Activated CD8-positive, alpha-beta memory T cell treated with anti-CD3 and anti-CD28 coated beads, Interleukin-2, amount 50 U/mL, for 48 hours (primary cell): ENCODE measurements at regions not wholly inside any gene's neighbourhood (a gene's known extent, or its start where the extent isn't known, plus 50 kb on each side); places are given as distances from the start of the nearest gene placed in this dataset.

ENCODE experiments used
- DNase-seq: peaks from one replicate; pipeline ENCODE4 v3.0.0-alpha.2; 2020

DNA sequence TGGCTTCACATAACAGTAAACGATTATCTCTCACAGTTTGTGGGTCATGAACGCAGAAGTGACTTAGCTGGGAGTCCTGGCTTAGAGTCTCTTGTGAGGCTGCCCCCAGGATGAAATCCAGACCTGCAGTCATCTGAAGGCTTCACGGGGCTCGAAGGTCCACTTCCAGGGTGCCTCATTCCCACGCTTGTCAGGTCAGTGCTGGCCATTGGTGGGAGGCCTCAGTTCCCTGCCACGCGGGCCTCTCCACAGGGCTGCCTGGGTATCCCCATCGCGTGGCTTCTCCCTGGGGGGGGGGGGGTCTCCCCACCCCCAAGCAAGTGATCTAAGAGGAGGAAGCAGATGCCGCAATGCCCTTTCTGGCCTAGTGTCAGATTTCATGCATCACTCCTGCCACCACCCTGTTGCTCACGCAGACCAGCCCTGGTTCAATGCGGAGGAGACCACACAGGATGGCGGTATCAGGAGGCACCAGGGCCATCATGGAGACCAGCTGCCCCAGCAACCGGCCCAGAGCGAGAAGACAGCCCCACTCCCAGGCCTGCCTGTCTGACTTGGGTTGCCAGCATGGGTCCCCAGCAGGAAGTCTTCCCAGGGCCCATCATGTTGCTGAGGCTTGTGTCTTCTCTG lies 77.3 kb upstream of the CDH5 start:
- DNase-seq = peak; percentile 25

DNA sequence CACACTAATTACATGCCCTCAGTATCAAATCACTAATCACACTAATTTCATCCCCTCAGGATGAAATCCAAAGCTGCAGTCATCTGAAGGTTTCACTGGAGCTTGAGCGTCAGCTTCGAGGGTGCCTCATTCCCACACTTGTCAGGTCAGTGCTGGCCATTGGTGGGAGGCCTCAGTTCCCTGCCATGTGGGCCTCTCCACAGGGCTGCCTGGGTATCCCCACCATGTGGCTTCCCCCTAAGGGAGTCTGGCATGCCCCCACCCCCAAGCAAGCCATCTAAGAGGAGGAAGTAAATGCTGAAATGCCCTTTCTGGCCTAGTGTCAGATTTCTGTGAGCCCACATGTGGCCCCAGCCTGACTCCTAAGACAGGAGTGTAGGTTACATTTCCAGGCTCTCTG lies 78.6 kb upstream of the CDH5 start:
- DNase-seq = peak; percentile 42

DNA sequence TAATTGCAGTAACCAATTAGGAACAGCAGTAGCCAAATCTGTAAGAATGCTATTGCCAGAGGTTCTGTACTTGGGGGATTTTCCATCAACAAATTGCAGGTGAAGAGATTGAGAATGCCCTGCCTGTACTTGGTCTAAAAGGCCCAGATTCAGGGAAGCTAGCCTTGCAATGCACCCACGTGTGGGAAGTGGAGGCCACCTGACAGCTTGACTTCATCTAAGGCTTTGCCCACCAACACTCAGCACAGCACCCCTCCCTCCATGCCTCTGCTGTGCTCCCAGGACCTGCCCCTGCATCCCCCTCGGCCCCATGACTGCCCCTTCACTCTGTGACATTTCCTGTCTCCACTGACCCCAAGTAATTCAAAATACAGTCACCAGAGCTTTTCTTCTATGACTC lies 79.1 kb upstream of the CDH5 start:
- peak; percentile 23 for DNase-seq

DNA sequence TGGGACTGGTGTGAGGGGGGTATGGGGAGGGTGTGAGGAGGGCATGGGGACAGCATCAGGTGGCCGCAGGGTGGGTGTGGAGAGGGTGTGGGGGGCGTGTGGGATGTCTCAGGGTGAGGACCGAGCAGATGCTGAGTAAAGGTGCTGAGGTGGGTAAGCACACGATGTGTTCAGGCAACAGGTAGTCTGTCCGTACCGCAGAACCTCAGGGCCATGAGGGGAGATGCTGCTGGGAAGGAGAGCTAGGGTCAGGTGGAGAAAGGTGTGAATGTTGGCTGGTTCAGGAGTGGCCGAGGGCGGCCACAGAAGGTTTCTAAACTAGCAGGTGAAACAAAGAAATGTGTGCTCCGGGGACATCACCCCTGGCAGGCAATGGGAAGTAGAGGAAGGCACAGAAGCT lies 80.0 kb upstream of the CDH5 start:
- DNase-seq = peak; percentile 13

DNA sequence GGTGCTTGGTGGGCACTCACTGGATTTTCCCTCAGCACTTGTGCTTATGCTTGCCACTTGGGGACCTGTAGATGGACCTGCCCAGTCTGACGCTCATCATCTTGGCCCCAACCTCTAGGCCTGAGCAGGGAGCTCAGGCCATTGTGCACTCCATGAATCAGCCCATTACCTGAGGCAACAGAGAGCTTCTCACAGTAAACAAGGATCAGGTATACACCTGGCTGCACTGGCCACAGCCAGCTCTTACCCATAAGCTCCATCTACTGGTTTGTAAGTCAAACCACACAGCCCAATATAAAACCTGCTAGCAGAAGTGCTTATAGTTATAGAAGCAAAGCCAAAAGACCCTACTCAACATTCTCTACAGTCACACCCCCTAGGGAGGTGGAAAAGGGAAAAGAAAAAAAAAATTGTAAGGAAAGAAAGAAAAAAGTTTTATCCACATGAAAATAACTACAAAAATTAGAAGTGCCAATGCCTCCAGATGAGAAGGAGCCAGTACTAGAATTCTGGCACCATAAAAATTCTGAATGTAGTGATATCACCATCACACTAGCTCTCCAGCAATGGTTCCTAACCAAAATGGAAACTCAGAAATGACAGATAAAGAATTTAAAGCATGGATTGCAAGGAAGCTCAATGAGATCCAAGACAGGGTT lies 87.8 kb upstream of the CDH5 start:
- DNase-seq = peak; percentile 6

DNA sequence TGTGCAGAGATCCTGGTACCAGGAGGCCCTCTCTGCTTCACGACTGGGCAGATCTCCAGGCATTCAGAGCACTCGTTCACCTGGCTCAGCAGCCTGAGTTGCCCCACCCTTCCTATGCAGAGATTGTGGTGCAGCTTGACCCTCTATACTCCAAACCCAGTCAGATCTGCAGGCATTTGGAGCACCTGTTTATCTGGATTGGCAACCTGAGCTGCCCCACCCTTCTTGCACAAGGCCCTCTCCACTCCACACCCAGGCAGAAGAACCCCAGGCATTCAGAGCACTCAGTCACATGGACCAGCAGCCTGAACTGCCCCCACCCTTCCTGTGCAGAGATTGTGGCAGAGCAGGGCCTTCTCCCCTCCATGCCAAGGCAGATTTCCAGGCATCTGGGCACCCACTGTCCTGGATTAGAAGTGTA lies 88.4 kb upstream of the CDH5 start:
- peak; percentile 25 for DNase-seq

DNA sequence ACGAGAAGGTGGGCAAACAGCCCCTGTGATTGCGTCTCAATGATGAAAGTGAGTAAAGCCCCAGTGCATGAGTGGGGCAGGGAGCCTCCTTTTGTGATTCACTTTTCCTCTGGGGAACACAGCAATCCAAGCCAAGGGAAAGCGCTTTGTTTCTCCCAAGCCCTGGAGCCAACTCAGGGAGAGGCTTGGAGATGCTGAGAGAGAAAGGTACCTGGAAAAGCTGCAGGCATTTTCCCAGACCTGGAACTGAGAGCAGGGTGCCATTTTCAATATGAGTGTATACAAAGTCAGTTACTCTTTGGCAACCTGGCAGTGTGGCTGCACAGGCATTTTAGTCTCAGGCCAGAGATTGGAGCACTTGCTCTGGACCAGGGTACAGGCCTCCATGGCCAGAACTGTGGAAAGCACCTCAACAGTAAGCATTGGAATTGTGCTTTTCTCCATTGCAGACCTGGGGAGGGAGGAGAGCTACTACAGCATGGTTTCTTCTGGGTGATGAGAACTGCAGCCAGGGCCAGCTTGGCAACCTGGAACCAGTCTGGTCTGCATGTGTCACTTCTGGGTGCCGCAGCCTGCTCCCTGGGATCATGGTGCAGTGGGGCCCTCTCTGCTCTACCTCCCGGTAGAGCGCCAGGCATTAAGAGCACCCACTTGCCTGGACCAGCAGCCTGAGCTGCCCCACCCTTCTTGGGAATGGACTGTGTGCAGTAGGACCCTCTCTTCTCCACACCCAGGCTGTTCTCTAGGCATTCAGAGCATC lies 89.0 kb upstream of the CDH5 start:
- peak; percentile 23 for DNase-seq

DNA sequence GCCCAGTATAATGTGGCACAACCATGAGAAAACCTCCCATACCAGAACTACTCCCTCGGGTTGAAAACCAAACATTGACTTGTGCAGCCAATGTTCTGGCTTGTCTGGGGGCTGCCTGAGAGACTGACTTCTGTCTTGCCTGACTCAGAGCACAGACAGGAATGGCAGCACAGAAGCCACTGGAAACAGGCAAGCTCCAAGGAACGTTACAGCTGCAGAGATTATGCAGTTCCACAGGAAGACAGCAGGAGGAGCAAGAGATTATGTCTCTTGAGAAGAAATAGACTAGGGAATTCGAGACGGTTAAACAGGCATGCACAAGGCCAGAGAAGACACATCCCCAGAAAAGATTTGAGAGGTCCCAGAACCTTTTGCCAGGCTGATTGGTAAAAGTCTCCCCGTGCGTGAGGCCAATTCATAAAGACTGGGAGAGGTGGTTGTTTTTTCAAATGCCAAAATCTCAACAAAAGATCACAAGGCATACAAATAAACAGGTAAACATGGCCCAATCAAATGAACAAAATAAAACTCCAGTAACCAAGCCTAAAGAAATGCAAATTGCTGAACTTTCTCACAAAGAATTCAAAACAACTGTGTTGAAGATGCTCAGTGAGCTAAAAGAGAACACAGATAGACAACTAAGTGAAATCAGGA lies 90.6 kb upstream of the CDH5 start:
- peak; percentile 45 for DNase-seq

DNA sequence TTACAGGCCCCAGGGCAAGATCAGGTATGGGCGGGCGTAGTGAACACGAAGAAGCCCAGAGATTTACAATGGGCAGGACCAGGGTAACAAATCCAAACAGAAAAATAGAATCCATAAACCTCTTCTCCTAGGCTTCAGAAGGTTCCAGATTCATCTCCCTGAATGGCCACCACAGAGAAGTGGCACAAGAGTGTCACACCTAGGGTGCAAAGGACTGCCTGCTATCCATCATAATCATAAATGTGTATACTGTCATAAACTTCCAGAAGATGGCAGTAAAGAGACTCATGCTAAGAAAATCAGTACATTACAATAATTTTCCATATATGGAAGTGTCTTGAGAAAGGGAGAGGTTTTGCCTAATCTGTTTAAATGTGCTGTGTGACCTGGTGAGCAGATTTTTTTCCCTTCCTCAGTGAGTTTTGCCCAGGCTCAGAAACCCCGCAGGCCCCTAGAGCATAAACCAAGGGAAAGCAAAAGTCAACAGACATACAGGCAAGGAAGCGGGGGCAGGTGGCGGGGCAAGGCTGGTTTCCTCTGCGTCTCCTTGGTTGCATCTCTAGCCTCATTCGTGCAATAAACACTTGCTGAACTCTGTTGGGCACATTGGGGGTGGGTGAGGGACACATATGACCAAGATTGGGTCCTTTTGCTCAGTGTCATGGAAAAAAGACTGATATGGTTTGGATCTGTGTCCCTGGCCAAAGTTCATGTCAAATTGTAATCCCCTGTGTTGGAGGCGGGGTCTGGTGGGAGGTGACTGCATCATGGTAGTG lies 92.0 kb upstream of the CDH5 start:
- DNase-seq = peak; percentile 46

DNA sequence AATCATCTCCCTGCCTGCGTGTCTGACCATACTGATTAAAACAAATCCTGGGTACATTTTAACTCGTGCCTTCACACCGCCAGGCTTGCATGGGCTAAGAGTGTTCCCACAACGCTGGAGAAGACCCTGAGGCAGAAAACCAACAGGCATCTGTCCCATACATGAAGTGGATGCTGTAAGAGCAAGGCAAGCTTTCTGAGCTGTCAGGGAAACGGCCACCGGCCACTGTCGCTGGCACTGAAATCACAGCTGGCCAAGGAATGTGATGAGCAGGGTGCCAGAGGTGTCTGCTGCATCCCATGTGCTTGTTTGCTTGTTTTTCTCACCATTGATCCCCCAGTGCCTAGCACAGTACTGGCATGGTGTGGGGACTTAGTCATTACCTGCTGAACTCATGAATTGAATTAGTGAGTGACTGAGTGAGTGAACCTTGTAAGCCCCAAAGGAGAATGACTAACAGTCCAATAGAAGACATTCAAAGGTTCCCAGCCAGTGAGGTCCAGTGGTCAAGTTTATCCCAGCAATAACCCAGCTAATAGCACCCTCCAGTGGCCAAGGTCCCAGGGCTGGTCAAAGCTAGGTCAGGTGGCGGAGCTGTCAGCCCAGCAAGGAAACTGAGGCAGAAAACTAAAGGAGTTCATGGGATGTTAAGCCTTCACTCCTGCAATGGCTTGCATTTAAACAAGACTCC lies 92.7 kb upstream of the CDH5 start:
- no peak for DNase-seq

DNA sequence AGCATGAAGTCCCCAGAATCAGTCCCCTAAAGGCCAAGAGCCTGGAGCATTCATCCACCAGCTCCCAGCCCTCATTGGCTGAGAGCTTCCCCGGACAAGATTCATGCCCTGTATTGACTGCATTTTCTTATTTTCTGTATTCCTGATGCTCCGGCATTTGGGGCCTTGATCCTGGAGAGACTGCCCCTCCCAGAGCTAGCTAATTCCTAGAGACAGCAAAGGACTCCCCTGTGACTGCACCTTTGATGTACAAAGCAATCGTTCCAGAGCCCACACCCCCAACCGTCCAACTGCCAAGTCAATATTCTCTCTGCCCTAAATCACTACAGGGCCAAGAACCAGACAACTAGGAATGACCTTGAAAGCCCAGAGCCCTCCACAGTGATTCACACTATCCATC lies 93.4 kb upstream of the CDH5 start:
- DNase-seq = peak; percentile 28

DNA sequence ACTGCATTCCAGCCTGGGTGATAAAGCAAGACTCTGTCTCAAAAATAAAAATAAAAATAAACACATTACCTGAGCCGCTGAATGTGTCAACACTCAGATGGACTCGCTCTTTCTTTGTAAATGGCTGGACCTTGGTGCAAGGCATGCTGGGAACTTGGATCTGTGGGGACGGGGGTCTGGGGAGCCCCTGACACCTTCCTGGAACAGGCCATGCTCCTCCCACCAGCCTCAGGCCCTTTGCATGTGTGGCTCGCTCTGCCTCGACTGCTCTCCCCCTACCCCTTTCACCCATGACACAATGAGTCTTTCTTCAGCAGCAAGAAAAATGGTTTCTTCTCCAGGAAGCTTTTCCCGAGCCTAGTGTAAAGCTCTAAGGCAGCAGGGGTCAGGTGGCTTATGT lies 94.0 kb upstream of the CDH5 start:
- peak; percentile 18 for DNase-seq

DNA sequence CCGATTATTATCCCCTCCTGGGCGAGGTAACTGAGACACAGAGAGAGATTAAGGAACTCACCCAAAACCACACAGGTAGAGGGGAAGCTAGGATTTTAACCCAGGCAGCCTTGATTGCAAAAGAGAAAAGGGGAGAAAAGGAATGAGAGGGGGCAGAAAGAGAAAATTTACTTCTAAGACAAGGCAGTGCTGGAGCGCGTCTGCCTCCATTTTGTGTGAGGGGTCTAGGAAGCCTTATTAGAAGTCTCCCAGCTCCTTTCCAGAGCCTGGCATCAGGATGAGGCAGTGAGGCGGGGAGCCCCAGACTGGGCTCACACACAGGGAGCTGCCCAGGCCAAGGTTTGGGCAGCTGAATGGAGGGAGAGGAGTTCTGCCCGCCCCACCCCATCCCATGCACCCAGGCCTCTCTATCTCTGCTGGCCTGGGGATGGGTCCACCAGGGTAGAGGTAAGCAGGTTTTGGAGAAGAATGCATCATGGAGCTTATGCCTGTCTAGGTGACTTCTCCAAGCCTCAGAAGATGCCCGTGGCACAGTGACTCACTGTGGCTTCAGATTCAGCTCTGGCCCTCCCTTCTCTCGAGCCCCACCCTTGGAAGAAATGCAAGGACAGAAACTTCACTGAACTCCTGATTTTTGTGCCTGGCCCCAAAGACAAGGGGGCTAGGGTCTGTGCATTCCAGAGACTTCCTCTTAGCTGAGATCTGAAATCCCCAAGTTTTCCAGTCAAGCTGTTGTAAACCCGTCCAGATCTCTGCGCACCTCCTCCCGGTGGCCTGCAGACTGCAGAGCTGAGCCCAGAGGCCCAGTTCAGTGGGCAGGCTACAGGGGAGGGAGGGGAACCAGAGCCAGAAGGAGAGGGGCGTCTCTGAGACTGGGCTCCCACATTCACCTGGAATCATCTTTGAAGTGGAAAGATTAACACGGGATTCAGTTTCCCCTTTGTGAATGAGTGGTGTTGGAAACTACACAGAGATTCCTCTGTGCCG lies 95.1 kb upstream of the CDH5 start:
- peak; percentile 33 for DNase-seq

DNA sequence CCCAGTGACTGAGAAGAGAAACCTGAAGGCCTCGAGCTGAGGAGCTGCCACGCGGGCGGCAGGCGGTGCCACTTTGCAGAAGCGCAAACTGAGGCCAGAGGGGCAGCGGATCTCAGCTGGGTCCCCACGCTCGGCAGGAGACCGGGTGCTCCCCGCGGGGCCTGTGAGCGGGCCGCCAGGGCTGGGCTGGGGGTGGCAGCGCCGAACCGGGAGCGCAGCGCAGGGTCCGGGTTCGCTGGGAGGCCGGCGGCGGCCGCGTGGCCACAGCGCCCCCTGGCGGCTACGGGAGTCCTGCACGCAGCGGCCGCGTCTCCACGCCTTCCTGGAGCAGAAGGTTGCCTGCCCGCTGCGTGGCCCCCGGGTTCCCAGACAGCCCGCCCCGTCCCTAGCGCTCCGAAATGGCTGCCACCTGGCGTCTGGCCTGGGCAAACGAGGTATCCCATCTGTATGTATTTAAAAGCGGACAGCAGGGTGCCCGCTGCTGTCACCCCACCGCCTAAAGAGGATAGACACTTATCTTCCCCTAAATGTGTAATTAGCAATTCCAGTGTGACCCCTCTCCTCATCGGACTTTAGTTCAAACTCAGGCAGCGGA lies 96.1 kb upstream of the CDH5 start:
- peak; percentile 95 for DNase-seq

DNA sequence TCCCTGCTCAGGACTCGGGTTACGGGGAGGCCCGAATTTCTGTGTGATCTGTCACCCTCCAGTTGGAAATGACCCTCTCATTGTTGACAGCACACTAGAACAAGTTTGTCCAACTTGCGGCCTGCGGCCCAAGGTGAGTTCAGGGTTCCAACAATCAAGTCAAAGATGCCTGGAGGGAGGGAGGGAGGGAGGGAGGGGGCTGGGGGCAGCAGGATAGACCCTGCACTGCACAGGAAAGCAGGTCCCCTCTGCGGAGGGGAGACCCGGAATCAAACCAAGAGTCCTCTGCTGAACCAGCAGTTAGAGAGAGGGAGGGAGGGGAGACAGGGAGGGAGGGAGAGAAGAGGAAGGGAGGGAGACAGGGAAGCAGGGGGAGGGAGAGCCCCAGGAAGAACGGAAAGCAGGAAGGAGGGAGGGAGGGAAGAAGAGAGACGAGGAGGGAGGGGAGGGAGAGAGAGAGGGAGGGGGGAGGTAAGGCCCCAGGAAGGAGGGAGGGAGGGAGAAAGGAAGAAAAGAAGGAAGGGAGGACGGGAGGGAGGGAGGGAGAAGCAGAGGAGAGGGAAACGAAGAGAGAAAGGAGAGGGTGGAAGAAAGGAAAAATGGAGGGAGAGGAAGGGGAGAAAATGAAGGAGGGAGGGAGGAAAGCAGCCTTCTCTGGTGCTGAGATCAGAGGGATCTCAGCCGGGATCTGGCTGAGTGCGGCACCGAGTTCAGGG lies 96.7 kb upstream of the CDH5 start:
- peak; percentile 23 for DNase-seq

DNA sequence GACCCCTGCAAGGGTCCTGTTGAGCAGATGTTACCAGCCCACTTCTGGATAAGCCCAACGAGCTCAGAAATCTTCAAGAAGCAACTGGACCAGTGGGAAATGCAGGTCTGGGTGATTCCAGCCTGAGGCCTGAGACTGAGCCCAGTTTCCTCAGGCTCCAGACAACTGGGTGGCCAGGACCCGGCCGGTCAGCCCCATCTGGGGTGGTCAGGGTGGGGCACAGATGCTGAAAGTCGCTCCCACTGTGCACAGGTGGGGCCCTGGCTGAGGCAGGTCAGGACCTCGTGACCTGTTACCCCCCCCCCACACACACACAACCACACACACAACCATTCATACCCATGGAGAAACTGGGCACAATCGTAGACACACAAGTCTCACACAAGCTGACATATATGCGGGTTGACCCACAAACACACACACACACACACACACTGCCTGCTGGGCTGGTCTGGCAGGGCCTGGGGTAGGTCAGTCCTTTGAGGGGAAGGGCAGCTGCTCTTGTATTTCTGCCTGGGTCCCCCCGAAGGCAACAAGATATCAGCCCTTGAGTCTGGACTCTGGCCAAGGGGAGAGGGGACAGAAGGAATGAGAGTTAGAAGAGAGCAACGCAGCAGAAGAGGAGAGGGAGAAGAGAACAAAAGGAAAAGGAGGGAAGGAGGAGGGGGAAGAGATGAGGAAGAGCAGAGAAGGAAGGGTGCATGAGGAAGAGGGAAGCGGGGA lies 99.0 kb upstream of the CDH5 start:
- peak; percentile 34 for DNase-seq

DNA sequence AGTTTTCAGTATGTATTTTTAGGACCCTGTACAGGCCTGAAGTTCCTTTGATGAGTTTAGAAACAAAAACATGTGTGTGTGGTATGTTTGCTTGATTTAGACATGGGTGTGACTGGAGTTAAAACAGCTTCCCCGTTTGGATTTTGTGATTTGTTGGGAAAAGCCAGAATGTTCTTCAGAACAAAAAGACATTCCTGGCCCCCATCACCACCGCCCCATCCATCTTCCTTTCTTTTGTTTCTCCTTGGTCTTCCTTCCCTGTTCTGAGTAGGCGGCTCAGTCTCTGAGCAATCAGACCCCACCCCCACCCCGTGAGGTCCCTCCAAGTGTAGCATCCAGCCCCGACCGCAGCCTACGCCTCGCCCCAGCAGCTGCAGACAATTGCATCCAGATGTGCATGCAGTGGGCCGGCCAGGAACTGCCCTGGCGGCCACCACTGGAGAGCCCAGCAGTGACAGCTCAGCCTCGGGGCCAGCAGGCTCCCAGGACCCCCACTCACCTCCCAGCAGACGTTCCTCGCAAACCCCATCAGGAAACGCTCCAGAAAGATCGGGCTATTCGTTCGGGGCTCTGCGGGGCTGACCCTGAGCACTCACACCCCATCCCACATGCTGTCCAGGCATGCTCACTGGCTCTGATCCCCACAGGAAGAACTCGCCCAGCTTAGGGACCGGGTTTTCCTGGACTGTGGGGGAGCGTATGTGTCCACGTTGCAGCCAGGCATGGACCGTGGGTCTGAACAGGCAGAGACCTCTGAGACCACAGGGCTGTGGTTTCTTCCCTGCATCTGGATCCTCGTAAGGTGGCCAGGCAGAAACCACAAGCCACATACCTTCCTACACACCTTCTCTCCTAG lies 99.8 kb upstream of the CDH5 start:
- peak; percentile 39 for DNase-seq

DNA sequence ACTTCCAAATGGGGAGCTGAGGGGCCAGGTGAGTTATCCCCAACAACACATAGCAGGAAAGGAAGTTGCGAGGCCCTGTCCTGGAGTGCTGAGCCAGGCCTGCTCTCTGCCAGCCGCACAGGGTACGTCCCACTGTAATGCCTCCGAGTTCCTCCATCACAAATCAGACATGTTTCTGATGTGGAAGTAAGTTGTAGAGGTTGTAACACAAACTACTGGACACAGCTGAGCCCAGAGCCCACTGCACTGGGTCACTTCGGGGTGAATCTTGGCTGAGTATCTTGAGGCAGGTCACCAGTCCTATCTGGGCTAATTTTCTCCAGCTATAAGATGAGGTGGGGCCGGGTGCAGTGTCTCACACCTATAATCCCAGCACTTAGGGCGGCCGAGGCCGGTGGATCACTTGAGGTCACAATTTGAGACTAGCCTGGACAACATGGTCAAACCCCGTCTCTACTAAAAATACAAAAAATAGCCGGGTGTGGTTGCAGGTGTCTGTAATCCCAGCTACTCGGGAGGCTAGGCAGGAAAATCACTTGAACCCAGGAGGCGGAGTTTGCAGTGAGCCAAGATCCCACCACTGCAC lies 100.8 kb upstream of the CDH5 start:
- peak; percentile 12 for DNase-seq
